KMS-11 (cell line): ENCODE measurements at regions not wholly inside any gene's neighbourhood (a gene's known extent, or its start where the extent isn't known, plus 50 kb on each side); places are given as distances from the start of the nearest gene placed in this dataset.

Experiments
- H2AFZ ChIP-seq: fragments of 200-600 bp; sonication (generic); 2 replicates; pipeline ENCODE4 v1.6.1; 2016; ENCODE audit warnings: antibody characterized with exemption, mixed run types, low read depth
- H3K27ac ChIP-seq: fragments of 200-600 bp; sonication (generic); 2 replicates; pipeline ENCODE4 v1.6.1; 2016; ENCODE audit warnings: mild to moderate bottlenecking, mixed run types
- H3K27me3 ChIP-seq: fragments of 200-600 bp; sonication (generic); 2 replicates; pipeline ENCODE4 v1.6.1; 2017; ENCODE audit warnings: mild to moderate bottlenecking, low read depth, mixed run types, moderate library complexity; ENCODE audit not compliant: insufficient read depth
- H3K36me3 ChIP-seq: fragments of 200-600 bp; sonication (generic); 2 replicates; pipeline ENCODE4 v1.6.1; 2017; ENCODE audit warnings: mild to moderate bottlenecking, mixed run types; ENCODE audit not compliant: insufficient read depth
- H3K4me1 ChIP-seq: fragments of 200-600 bp; sonication (generic); 2 replicates; pipeline ENCODE4 v1.6.1; 2016; ENCODE audit warnings: mild to moderate bottlenecking, low read depth, mixed run types; ENCODE audit not compliant: poor library complexity, severe bottlenecking
- H3K4me2 ChIP-seq: fragments of 200-600 bp; sonication (generic); 2 replicates; pipeline ENCODE4 v1.7.0; 2016; ENCODE audit warnings: mild to moderate bottlenecking, mixed run types
- H3K4me3 ChIP-seq: fragments of 200-600 bp; sonication (generic); IDR thresholded peaks from 2 replicates; pipeline ENCODE4 v1.6.1; 2017; ENCODE audit warnings: low read depth, low read length, mixed read lengths; ENCODE audit not compliant: insufficient read depth
- H3K79me2 ChIP-seq: fragments of 200-600 bp; sonication (generic); 2 replicates; pipeline ENCODE4 v1.6.1; 2016; ENCODE audit warnings: low read depth, mixed run types; ENCODE audit not compliant: insufficient read depth
- H3K9ac ChIP-seq: fragments of 200-600 bp; sonication (generic); 2 replicates; pipeline ENCODE4 v1.6.1; 2016; ENCODE audit warnings: mild to moderate bottlenecking, mixed run types
- H4K20me1 ChIP-seq: fragments of 200-600 bp; sonication (generic); 2 replicates; pipeline ENCODE4 v1.6.1; 2016; ENCODE audit warnings: mild to moderate bottlenecking, mixed run types; ENCODE audit not compliant: insufficient read depth
- TF ChIP-seq, protein P1 (sequence below): fragments of 200-600 bp; sonication (generic); conservative IDR thresholded peaks from 2 replicates; pipeline ENCODE4 v1.6.1; 2017; ENCODE audit warnings: low read depth, mild to moderate bottlenecking, antibody characterized with exemption, low read length, moderate library complexity, mixed read lengths

DNA sequence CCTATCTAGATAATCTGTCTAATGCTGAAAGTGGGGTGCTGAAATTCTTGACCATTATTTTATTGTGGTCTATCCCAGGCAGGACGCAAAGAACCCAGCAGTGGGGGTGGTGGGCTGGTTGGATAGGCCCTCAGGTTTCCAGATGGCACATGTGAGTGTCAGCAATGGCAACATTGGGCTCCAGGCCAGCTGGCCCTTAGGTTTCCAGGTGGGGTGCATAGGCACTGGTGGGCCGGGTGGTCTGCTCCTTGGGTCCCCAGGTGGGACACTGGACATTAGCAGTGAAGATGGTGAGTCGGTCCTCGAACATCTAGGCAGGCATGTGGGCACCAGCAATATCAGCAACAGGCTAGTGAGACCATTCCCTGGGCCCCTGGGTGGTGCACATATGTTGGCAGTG, 680.3 kb upstream of the ACVR2A start:
- H3K79me2 ChIP-seq = no peaks in the 10 kb centered on the region
- H3K27ac ChIP-seq = no peak overlapping the region
- no peak overlapping the region for H3K4me3 ChIP-seq
- TF ChIP-seq, protein P1, sequence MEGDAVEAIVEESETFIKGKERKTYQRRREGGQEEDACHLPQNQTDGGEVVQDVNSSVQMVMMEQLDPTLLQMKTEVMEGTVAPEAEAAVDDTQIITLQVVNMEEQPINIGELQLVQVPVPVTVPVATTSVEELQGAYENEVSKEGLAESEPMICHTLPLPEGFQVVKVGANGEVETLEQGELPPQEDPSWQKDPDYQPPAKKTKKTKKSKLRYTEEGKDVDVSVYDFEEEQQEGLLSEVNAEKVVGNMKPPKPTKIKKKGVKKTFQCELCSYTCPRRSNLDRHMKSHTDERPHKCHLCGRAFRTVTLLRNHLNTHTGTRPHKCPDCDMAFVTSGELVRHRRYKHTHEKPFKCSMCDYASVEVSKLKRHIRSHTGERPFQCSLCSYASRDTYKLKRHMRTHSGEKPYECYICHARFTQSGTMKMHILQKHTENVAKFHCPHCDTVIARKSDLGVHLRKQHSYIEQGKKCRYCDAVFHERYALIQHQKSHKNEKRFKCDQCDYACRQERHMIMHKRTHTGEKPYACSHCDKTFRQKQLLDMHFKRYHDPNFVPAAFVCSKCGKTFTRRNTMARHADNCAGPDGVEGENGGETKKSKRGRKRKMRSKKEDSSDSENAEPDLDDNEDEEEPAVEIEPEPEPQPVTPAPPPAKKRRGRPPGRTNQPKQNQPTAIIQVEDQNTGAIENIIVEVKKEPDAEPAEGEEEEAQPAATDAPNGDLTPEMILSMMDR = no peak
- H2AFZ ChIP-seq = no peak overlapping the region
- H3K27me3 ChIP-seq = no peaks in the 10 kb centered on the region
- no peak overlapping the region for H3K9ac ChIP-seq
- no peak overlapping the region for H3K4me2 ChIP-seq
- H4K20me1 ChIP-seq = no peaks in the 10 kb centered on the region
- no peaks in the 10 kb centered on the region for H3K4me1 ChIP-seq
- H3K36me3 ChIP-seq = no peaks in the 10 kb centered on the region

DNA sequence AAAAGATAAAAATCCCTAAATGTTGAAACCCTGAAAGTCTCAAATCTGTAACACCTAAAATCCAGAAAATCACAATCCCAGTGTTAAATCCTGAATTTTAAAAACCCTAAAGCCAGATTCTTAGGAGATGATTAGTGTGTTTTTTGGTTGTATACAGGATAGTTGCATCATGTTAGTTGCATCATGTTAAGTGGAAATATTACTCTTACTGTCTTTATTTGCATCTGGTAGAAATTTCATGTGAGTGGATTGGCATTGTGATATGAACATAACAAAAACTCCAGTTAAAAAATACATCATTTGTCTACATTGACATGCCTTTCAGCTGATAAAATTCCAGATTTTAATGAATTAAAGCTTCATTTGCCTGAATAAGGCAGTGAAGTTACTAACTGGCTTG, 683.1 kb upstream of the ACVR2A start:
- Histone ChIP-seq H3K4me3 (no peak overlapping the region), H3K4me1 (no peaks in the 10 kb centered on the region), H4K20me1 (no peaks in the 10 kb centered on the region), H3K79me2 (no peaks in the 10 kb centered on the region), H3K27me3 (no peaks in the 10 kb centered on the region), H3K9ac (no peak overlapping the region), H2AFZ (no peak overlapping the region), H3K27ac (no peak overlapping the region), H3K36me3 (no peaks in the 10 kb centered on the region), H3K4me2 (no peak overlapping the region)
- TF ChIP-seq, protein P1 = no peak

DNA sequence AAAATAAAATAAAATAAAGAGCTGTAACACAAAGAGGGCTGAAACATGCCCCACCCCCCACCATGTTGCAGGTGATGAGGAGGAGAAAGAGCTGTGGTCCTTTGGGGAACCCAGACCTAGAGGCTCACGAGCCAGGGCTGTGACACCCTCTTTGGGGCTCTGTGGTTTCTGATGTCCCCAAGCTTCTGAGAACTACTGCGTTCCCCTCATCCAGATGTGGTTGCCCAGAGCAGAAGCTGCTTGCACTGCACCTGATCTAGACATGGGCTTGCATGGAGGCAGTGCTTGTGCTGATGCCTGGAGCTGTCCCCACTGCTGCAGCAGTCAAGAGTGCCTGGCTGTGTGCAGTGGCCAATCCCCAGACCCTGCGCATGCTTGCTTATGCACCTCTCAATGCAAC, 687.9 kb upstream of the ACVR2A start:
- Histone ChIP-seq H3K79me2 (no peaks in the 10 kb centered on the region), H3K27ac (no peak overlapping the region), H3K4me1 (no peaks in the 10 kb centered on the region), H3K36me3 (no peaks in the 10 kb centered on the region), H4K20me1 (no peaks in the 10 kb centered on the region), H3K27me3 (no peaks in the 10 kb centered on the region), H3K4me3 (no peak overlapping the region), H3K4me2 (no peak overlapping the region), H2AFZ (no peak overlapping the region), H3K9ac (no peak overlapping the region)
- TF ChIP-seq, protein P1 = no peak

DNA sequence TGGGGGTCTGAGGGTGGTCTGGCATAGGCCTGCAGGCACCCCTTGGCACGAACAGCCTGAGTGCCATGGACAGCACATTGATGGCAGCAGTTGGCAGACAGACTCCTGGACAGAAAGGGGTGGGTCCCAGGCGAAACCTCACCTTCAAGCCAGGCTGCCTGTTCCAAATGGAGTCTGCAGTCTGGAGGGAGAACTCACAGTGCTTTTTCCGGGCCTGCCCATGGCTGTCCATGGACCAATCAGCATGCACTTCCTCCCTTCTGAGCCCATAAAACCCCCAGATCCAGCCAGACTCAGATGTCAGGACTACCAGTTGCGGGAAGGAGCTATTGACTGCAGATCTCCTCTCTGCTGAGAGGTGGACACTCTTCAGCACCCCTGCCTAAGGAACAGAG, 694.6 kb upstream of the ACVR2A start:
- Histone ChIP-seq H4K20me1 (no peaks in the 10 kb centered on the region), H3K4me3 (no peak overlapping the region), H3K4me2 (no peak overlapping the region), H2AFZ (no peak overlapping the region), H3K4me1 (peaks cover 5% of the 10 kb centered on the region), H3K27ac (no peak overlapping the region), H3K79me2 (no peaks in the 10 kb centered on the region), H3K9ac (no peak overlapping the region), H3K27me3 (no peaks in the 10 kb centered on the region), H3K36me3 (no peaks in the 10 kb centered on the region)
- TF ChIP-seq, protein P1 = no peak
